DOHH2 (cell line): ENCODE measurements at regions not wholly inside any gene's neighbourhood (a gene's known extent, or its start where the extent isn't known, plus 50 kb on each side); places are given as distances from the start of the nearest gene placed in this dataset.

Source experiments
- CTCF ChIP-seq: fragments of 200-600 bp; sonication (generic); IDR thresholded peaks from one replicate; pipeline ENCODE4 v1.5.1; 2014; ENCODE audit warnings: antibody characterized with exemption, mild to moderate bottlenecking, low read depth, low read length; ENCODE audit not compliant: poor library complexity, severe bottlenecking
- EZH2phosphoT487 ChIP-seq: fragments of 200-600 bp; sonication (generic); IDR thresholded peaks from 2 replicates; pipeline ENCODE4 v1.6.1; 2017; ENCODE audit warnings: borderline replicate concordance, mild to moderate bottlenecking, antibody characterized with exemption, low read length, moderate library complexity, mixed read lengths

DNA sequence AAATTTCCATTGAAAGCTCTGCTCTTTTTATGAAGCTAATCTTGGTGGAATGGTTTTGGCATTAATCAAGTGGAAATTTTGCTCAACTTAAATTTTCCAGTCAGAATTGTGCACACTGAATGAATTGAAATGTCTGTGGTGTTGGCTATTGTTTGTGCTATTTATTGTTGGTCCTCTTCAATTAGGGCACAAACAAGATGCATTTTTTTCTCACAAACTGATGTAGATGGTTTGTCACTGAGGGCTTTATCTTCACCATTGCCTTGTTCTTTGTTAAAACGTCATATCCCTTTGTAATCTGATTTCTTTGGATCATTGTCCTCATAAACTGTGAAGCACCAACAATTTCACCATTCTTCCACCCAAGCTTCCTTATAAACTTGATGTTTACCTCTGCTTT, 152.1 kb upstream of the RHOBTB1 start:
- TF ChIP-seq CTCF (no peak), EZH2phosphoT487 (no peak)
